ENCODE measurements at regions not wholly inside any gene's neighbourhood (a gene's known extent, or its start where the extent isn't known, plus 50 kb on each side); places are given as distances from the start of the nearest gene placed in this dataset.

DNA sequence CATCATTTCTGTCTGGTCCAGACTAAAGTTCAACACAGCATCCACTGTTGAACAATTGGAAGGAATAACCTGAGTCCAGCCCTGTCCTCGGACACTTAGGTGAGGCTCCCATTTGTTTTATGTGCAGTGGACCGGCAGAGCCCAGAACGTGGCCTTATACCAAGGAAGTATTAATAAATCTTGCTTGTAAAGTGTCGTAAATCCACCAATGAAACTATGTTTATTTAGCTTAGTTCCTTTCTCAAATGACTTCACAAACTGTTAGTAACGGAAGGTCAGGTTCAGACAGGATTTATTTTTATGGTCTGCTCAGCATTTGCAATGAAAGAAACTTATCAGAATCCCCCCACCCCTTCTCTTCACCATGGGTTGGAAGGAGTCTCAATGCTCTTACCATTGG, 149.5 kb downstream of the PCSK1 start:
- TF ChIP-seq, protein P1, sequence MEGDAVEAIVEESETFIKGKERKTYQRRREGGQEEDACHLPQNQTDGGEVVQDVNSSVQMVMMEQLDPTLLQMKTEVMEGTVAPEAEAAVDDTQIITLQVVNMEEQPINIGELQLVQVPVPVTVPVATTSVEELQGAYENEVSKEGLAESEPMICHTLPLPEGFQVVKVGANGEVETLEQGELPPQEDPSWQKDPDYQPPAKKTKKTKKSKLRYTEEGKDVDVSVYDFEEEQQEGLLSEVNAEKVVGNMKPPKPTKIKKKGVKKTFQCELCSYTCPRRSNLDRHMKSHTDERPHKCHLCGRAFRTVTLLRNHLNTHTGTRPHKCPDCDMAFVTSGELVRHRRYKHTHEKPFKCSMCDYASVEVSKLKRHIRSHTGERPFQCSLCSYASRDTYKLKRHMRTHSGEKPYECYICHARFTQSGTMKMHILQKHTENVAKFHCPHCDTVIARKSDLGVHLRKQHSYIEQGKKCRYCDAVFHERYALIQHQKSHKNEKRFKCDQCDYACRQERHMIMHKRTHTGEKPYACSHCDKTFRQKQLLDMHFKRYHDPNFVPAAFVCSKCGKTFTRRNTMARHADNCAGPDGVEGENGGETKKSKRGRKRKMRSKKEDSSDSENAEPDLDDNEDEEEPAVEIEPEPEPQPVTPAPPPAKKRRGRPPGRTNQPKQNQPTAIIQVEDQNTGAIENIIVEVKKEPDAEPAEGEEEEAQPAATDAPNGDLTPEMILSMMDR (conservative IDR thresholded peaks at IDR 0.05) = no peak
- TF ChIP-seq ZFX (IDR thresholded peaks at IDR 0.05) = no peak

Data from C4-2B (cell line).